ENCODE measurements at regions not wholly inside any gene's neighbourhood (a gene's known extent, or its start where the extent isn't known, plus 50 kb on each side); places are given as distances from the start of the nearest gene placed in this dataset.

- intact Hi-C loops (cut with DNase I): no loop called here
- no peaks in the 10 kb centered on the region for H3K27me3 ChIP-seq (replicated peaks; ENCODE audit: insufficient read depth)
- H3K4me3 ChIP-seq: no peak overlapping the region
- H3K36me3 ChIP-seq: no peaks in the 10 kb centered on the region
- no peak for DNase-seq (ENCODE audit: low spot score)
- no peaks in the 10 kb centered on the region for H3K9me3 ChIP-seq
- no peak overlapping the region for H3K27ac ChIP-seq
- TF ChIP-seq CTCF (IDR thresholded peaks at IDR 0.05) (no peak), POLR2A (IDR thresholded peaks at IDR 0.05) (no peak), POLR2AphosphoS5 (IDR thresholded peaks at IDR 0.05) (no peak)
- H3K4me1 ChIP-seq (replicated peaks): no peaks in the 10 kb centered on the region
- WGBS: 66% methylated on average over 2 of the region's 2 CpGs
Measured at GRCh38 chr4:86483773-86484172, 110.3 kb upstream of the PTPN13 start.

DNA sequence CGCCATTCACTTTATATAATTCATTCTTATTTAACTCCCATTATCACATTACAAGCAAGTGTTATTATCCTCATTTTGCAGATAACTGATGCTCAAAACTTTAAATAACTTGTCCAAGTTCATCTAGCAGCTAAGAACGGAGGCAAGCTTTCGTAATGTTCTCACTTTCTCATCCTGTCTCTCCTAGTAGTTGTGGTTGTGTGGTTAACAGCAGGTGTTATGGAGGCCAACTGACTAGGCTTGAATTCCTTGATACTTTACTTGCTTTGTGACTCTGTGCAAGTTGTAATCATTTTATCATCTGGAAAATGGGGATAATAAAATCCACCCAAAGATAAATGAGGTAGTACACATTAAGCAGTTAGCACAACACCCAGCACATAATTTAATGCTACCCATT is 109.9 kb upstream of the PTPN13 start:
- Histone ChIP-seq H3K4me3 (no peak overlapping the region), H3K27ac (no peak overlapping the region), H3K4me1 (replicated peaks) (no peaks in the 10 kb centered on the region), H3K9me3 (no peaks in the 10 kb centered on the region), H3K27me3 (replicated peaks; ENCODE audit: insufficient read depth) (no peaks in the 10 kb centered on the region), H3K36me3 (no peaks in the 10 kb centered on the region)
- intact Hi-C loops (cut with DNase I): no loop called here
- TF ChIP-seq CTCF (IDR thresholded peaks at IDR 0.05) (no peak), POLR2AphosphoS5 (IDR thresholded peaks at IDR 0.05) (no peak), POLR2A (IDR thresholded peaks at IDR 0.05) (no peak)
- 96% methylated on average over 3 of the region's 3 CpGs for WGBS
- DNase-seq (ENCODE audit: low spot score): no peak

DNA sequence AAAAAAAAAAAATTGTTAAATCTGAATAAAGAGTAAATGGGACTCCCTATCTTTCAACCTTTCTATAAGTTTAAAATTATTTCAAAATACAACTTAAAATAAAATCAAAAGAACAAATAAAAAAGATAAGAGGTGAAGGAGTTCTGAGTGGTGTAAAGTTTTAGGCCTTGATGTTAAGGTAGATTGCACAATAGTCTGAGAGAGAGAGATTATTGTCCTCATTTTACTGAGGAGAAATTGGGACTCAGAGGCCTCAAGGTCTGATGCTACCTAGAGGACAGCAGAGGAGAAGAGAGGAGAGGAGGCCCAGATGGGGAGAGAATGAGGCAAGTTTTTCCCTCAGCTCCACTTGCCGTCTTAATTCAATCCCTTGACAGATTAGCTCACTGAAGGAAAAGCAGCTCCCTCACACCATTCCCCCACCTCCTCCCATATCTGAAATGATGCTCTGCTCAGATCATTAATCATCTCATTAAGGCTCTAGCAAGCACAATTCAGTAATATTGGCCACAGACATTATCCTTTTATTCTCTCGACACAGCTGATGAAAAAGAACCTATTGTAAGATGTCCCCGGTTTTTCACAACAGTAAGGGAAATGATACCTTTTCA is 106.3 kb upstream of the PTPN13 start:
- H3K4me3 ChIP-seq: no peak overlapping the region
- intact Hi-C loops (cut with DNase I): no loop called here
- no peaks in the 10 kb centered on the region for H3K27me3 ChIP-seq (replicated peaks; ENCODE audit: insufficient read depth)
- H3K36me3 ChIP-seq: no peaks in the 10 kb centered on the region
- no peaks in the 10 kb centered on the region for H3K4me1 ChIP-seq (replicated peaks)
- no peak for DNase-seq (ENCODE audit: low spot score)
- H3K9me3 ChIP-seq: no peaks in the 10 kb centered on the region
- TF ChIP-seq POLR2AphosphoS5 (IDR thresholded peaks at IDR 0.05): no peak
- no peak for TF ChIP-seq POLR2A (IDR thresholded peaks at IDR 0.05)
- no peak for TF ChIP-seq CTCF (IDR thresholded peaks at IDR 0.05)
- H3K27ac ChIP-seq: no peak overlapping the region
- WGBS: 98% methylated on average over 3 of the region's 3 CpGs

- Histone ChIP-seq H3K36me3 (no peaks in the 10 kb centered on the region), H3K4me3 (no peak overlapping the region), H3K27me3 (replicated peaks; ENCODE audit: insufficient read depth) (no peaks in the 10 kb centered on the region), H3K9me3 (no peaks in the 10 kb centered on the region), H3K27ac (no peak overlapping the region), H3K4me1 (replicated peaks) (peaks cover 3% of the 10 kb centered on the region)
- TF ChIP-seq POLR2A (IDR thresholded peaks at IDR 0.05) (no peak), POLR2AphosphoS5 (IDR thresholded peaks at IDR 0.05) (no peak), CTCF (IDR thresholded peaks at IDR 0.05) (no peak)
- no peak for DNase-seq (ENCODE audit: low spot score)
- intact Hi-C loops (cut with DNase I): no loop called here
Measured at GRCh38 chr4:86493460-86493859, 100.7 kb upstream of the PTPN13 start.
